ENCODE measurements at regions not wholly inside any gene's neighbourhood (a gene's known extent, or its start where the extent isn't known, plus 50 kb on each side); places are given as distances from the start of the nearest gene placed in this dataset.

DNA sequence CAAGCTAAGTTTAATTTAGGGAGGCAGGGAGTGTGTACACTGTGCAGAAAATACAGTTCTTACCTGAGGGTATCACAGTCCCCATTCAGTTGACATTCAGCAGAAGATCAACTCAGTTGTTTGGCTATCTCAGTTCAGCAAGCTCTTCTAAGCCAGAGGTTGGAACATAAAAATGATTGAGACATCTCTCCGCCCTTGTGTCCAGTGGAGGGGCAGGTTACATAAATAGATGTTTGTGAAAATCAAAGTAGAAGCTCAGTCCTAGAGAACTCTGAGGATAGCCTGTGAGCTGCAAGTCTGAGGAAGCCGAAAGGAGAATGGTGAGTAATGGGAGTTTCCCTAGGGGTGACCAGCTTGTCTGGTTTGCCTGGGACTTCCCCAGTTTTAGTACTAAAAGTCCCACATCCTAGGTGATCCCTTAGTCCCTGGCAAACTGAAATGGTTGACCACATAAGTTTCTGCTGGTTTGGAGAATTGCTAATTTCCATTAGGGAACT lies 251.4 kb upstream of the ATP2B1 start:
- TF ChIP-seq, protein P1, sequence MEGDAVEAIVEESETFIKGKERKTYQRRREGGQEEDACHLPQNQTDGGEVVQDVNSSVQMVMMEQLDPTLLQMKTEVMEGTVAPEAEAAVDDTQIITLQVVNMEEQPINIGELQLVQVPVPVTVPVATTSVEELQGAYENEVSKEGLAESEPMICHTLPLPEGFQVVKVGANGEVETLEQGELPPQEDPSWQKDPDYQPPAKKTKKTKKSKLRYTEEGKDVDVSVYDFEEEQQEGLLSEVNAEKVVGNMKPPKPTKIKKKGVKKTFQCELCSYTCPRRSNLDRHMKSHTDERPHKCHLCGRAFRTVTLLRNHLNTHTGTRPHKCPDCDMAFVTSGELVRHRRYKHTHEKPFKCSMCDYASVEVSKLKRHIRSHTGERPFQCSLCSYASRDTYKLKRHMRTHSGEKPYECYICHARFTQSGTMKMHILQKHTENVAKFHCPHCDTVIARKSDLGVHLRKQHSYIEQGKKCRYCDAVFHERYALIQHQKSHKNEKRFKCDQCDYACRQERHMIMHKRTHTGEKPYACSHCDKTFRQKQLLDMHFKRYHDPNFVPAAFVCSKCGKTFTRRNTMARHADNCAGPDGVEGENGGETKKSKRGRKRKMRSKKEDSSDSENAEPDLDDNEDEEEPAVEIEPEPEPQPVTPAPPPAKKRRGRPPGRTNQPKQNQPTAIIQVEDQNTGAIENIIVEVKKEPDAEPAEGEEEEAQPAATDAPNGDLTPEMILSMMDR (IDR thresholded peaks at IDR 0.05) = no peak
- TF ChIP-seq POLR2A (IDR thresholded peaks at IDR 0.05) = no peak
